HL-60 (cell line): ENCODE measurements at regions not wholly inside any gene's neighbourhood (a gene's known extent, or its start where the extent isn't known, plus 50 kb on each side); places are given as distances from the start of the nearest gene placed in this dataset.

Source experiments
- DNase-seq, 2 experiments: peaks; one replicate each; pipeline ENCODE4 v3.0.0-alpha.2; 2010 to 2020; ENCODE audit warnings: low read depth in 1 of 2, low spot score in 1 of 2
- H3K27ac ChIP-seq: fragments of 250-450 bp; sonication (Bioruptor Pico); replicated peaks from 2 replicates; pipeline ENCODE4 v1.5.1; 2020; ENCODE audit warnings: mild to moderate bottlenecking, moderate library complexity
- H3K27me3 ChIP-seq: fragments of 250-450 bp; sonication (Bioruptor Pico); 2 replicates; pipeline ENCODE4 v1.5.1; 2021; ENCODE audit warnings: mild to moderate bottlenecking, moderate library complexity; ENCODE audit not compliant: insufficient read depth, poor library complexity, severe bottlenecking
- H3K4me3 ChIP-seq: replicated peaks from 2 replicates; pipeline ENCODE4 v1.5.1; 2011; ENCODE audit warnings: mild to moderate bottlenecking, control low read depth, low read length; ENCODE audit not compliant: insufficient read depth
- GABPA ChIP-seq: IDR thresholded peaks from 2 replicates; pipeline ENCODE4 v1.6.1; 2012; ENCODE audit warnings: low read depth
- POLR2AphosphoS5 ChIP-seq: IDR thresholded peaks from 2 replicates; pipeline ENCODE4 v1.6.1; 2012; ENCODE audit warnings: low read depth
- SPI1 ChIP-seq: IDR thresholded peaks from 2 replicates; pipeline ENCODE4 v1.6.1; 2012; ENCODE audit warnings: low read depth, mild to moderate bottlenecking, borderline replicate concordance
- TF ChIP-seq, protein P1 (sequence below): IDR thresholded peaks from one replicate; pipeline ENCODE4 v1.5.1; 2011; ENCODE audit warnings: low read length, control low read depth, inconsistent platforms; ENCODE audit not compliant: insufficient read depth
- TF ChIP-seq, protein P2 (sequence below): IDR thresholded peaks from 2 replicates; pipeline ENCODE4 v1.6.1; 2012; ENCODE audit warnings: low read depth; ENCODE audit not compliant: insufficient replicate concordance

DNA sequence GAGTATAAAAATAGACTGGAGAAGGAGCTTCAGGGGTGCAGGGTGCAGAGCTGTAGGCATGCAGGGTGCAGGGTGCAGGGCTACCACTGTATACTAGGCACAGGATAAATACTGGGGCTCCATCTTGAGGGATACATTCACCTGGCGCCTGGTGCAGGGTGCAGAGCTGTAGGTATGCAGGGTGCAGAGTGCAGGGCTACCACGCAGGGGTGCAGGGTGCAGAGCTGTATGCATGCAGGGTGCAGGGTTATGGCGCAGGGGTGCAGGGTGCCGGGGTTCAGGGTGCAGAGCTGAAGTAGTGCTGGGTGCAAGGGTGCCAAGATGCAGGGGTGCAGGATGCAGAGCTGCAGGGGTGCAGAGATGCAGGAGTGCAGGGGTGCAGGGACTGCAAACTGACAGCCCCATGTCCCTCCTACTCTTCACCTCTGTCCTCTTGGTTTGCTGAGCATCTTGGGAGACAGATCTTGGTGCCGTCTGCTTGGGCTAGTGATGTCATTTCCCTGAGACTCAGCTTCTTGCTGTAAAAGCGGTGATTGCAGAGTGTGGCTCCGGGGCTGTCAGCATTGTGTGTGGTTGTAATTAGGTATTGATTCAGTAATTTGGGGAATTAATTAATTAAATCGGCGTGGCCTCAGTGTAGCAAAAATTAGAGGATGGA is 91.2 kb downstream of the ADRA2C start:
- no peak overlapping the region for H3K27ac ChIP-seq
- no peak for DNase-seq
- H3K27me3 ChIP-seq, result no peaks in the 10 kb centered on the region
- no peak for TF ChIP-seq SPI1
- TF ChIP-seq GABPA, result no peak
- TF ChIP-seq POLR2AphosphoS5, result no peak
- TF ChIP-seq, protein P1, sequence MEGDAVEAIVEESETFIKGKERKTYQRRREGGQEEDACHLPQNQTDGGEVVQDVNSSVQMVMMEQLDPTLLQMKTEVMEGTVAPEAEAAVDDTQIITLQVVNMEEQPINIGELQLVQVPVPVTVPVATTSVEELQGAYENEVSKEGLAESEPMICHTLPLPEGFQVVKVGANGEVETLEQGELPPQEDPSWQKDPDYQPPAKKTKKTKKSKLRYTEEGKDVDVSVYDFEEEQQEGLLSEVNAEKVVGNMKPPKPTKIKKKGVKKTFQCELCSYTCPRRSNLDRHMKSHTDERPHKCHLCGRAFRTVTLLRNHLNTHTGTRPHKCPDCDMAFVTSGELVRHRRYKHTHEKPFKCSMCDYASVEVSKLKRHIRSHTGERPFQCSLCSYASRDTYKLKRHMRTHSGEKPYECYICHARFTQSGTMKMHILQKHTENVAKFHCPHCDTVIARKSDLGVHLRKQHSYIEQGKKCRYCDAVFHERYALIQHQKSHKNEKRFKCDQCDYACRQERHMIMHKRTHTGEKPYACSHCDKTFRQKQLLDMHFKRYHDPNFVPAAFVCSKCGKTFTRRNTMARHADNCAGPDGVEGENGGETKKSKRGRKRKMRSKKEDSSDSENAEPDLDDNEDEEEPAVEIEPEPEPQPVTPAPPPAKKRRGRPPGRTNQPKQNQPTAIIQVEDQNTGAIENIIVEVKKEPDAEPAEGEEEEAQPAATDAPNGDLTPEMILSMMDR, result no peak
- TF ChIP-seq, protein P2, sequence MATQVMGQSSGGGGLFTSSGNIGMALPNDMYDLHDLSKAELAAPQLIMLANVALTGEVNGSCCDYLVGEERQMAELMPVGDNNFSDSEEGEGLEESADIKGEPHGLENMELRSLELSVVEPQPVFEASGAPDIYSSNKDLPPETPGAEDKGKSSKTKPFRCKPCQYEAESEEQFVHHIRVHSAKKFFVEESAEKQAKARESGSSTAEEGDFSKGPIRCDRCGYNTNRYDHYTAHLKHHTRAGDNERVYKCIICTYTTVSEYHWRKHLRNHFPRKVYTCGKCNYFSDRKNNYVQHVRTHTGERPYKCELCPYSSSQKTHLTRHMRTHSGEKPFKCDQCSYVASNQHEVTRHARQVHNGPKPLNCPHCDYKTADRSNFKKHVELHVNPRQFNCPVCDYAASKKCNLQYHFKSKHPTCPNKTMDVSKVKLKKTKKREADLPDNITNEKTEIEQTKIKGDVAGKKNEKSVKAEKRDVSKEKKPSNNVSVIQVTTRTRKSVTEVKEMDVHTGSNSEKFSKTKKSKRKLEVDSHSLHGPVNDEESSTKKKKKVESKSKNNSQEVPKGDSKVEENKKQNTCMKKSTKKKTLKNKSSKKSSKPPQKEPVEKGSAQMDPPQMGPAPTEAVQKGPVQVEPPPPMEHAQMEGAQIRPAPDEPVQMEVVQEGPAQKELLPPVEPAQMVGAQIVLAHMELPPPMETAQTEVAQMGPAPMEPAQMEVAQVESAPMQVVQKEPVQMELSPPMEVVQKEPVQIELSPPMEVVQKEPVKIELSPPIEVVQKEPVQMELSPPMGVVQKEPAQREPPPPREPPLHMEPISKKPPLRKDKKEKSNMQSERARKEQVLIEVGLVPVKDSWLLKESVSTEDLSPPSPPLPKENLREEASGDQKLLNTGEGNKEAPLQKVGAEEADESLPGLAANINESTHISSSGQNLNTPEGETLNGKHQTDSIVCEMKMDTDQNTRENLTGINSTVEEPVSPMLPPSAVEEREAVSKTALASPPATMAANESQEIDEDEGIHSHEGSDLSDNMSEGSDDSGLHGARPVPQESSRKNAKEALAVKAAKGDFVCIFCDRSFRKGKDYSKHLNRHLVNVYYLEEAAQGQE, result no peak
- no peak overlapping the region for H3K4me3 ChIP-seq

- no peak overlapping the region for H3K4me3 ChIP-seq
- no peaks in the 10 kb centered on the region for H3K27me3 ChIP-seq
- H3K27ac ChIP-seq, result no peak overlapping the region
- TF ChIP-seq, protein P2, result no peak
- TF ChIP-seq SPI1 (no peak), POLR2AphosphoS5 (no peak), GABPA (no peak)
- TF ChIP-seq, protein P1, result no peak
- DNase-seq, result no peak
Measured at GRCh38 chr4:3858046-3858730, 92.0 kb downstream of the ADRA2C start.

DNA sequence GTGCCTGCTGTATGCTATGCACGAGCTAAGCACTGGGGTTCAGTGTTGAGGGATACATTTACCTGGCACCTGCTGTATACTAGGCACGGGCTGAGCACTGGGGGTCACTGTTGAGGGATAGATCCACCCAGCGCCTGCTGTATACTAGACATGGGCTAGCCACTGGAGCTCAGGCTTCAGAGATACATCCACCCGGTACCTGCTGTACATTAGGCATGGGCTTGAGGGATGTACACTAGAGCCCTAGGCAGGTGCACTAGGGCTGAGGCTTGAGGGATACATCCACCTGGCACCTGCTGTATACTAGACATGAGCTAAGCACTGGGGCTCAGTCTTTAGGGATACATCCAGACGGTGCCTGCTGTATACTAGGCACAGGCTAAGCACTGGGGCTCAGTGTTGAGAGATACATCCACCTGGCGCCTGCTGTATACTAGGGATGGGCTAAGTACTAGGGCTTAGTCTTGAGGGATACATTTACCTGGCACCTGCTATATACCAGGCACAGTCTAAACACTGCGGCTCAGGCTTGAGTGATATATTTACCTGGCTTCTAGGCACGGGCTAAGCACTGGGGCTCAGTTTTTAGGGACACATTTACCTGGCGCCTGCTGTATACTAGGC is 92.7 kb downstream of the ADRA2C start:
- Histone ChIP-seq H3K27me3 (no peaks in the 10 kb centered on the region), H3K27ac (no peak overlapping the region), H3K4me3 (no peak overlapping the region)
- no peak for DNase-seq
- TF ChIP-seq, protein P1, result no peak
- TF ChIP-seq GABPA, result no peak
- no peak for TF ChIP-seq SPI1
- TF ChIP-seq, protein P2, result no peak
- TF ChIP-seq POLR2AphosphoS5, result no peak
